Amygdala (tissue), 56 donors: ENCODE measurements at regions not wholly inside any gene's neighbourhood (a gene's known extent, or its start where the extent isn't known, plus 50 kb on each side); places are given as distances from the start of the nearest gene placed in this dataset.

Experiments used
- DNase-seq, 56 donors: peaks; one replicate each; lab custom pipeline; 2025; lab: John Stamatoyannopoulos, UW

GRCh38 chr15:53401503-53401902, 358.0 kb downstream of the WDR72 start:
- no peak for DNase-seq

- DNase-seq = no peak
Observed at GRCh38 chr15:53400986-53401385, 358.5 kb downstream of the WDR72 start.

- DNase-seq = no peak
Observed at GRCh38 chr15:53397041-53397616, 362.3 kb downstream of the WDR72 start.

GRCh38 chr15:53395871-53396270, 363.6 kb downstream of the WDR72 start:
- DNase-seq = no peak

GRCh38 chr15:53390549-53390948, 368.9 kb downstream of the WDR72 start:
- no peak for DNase-seq

GRCh38 chr15:53389271-53390037, 370.0 kb downstream of the WDR72 start:
- no peak for DNase-seq

GRCh38 chr15:53384417-53384816, 375.0 kb downstream of the WDR72 start:
- DNase-seq = no peak

- DNase-seq = no peak
Observed at GRCh38 chr15:53378096-53378800, 381.2 kb downstream of the WDR72 start.

GRCh38 chr15:53367740-53368139, 391.7 kb downstream of the WDR72 start:
- no peak for DNase-seq

- DNase-seq = no peak
Observed at GRCh38 chr15:53360881-53361280, 398.6 kb downstream of the WDR72 start.

- no peak for DNase-seq
Observed at GRCh38 chr15:53359038-53359437, 400.4 kb downstream of the WDR72 start.

GRCh38 chr15:53354874-53355273, 404.6 kb downstream of the WDR72 start:
- no peak for DNase-seq

- DNase-seq = no peak
Observed at GRCh38 chr15:53351373-53351772, 408.1 kb downstream of the WDR72 start.

- DNase-seq = no peak
Observed at GRCh38 chr15:53346583-53346982, 412.9 kb downstream of the WDR72 start.

GRCh38 chr15:53331328-53332190, 427.9 kb downstream of the WDR72 start:
- no peak for DNase-seq

GRCh38 chr15:53328341-53328740, 431.1 kb downstream of the WDR72 start:
- no peak for DNase-seq

- DNase-seq = peak in 1 of 56 donors; percentile 3
Observed at GRCh38 chr15:53324061-53324460, 435.4 kb downstream of the WDR72 start.

GRCh38 chr15:53323191-53323590, 436.3 kb downstream of the WDR72 start:
- DNase-seq = no peak

- DNase-seq = no peak
Observed at GRCh38 chr15:53320816-53321215, 438.6 kb downstream of the WDR72 start.

- no peak for DNase-seq
Observed at GRCh38 chr15:53312707-53313106, 446.8 kb downstream of the WDR72 start.

GRCh38 chr15:53310709-53311108, 448.8 kb downstream of the WDR72 start:
- no peak for DNase-seq
